Kidney epithelial cell (primary cell): ENCODE measurements at regions not wholly inside any gene's neighbourhood (a gene's known extent, or its start where the extent isn't known, plus 50 kb on each side); places are given as distances from the start of the nearest gene placed in this dataset.

ENCODE experiments used
- DNase-seq: peaks from one replicate; pipeline ENCODE4 v3.0.0-alpha.2; 2010; ENCODE audit warnings: low read depth
- H3K27me3 ChIP-seq: 2 replicates; pipeline ENCODE4 v1.6.0; 2011; ENCODE audit warnings: low read length; ENCODE audit not compliant: control insufficient read depth, insufficient read depth
- H3K36me3 ChIP-seq: 2 replicates; pipeline ENCODE4 v1.5.1; 2011; ENCODE audit warnings: low read length; ENCODE audit not compliant: control insufficient read depth, insufficient read depth
- H3K4me3 ChIP-seq: 2 replicates; pipeline ENCODE4 v1.5.1; 2011; ENCODE audit warnings: low read depth, mild to moderate bottlenecking, control low read depth, low read length
- TF ChIP-seq, protein P1 (sequence below): IDR thresholded peaks from 2 replicates; pipeline ENCODE4 v1.5.1; 2011; ENCODE audit warnings: mild to moderate bottlenecking, moderate library complexity, low read length, control low read depth, inconsistent platforms; ENCODE audit not compliant: insufficient read depth, poor library complexity, severe bottlenecking

DNA sequence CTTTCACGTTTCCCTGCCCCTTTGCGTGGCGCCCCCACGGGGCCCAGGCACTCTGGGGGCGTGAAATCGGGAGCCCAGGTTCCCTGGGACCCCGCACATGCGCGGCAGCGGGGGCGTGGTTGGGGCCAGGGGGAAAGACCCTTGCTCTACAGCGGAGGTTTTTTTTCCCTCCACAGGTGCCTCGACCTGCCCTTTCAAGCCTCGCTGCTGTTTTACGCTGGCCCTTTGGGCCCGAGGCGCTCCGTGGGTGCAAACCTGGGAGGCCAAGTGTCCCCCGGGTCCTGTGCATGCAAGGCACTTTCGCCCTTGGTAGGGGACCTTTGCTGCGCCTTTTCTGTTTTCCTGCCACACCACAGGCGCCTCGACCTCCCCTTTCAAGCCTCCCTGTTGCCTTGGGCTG, 329.8 kb downstream of the ALG10 start:
- Histone ChIP-seq H3K36me3 (no peaks in the 10 kb centered on the region), H3K27me3 (no peaks in the 10 kb centered on the region), H3K4me3 (no peak overlapping the region)
- TF ChIP-seq, protein P1, sequence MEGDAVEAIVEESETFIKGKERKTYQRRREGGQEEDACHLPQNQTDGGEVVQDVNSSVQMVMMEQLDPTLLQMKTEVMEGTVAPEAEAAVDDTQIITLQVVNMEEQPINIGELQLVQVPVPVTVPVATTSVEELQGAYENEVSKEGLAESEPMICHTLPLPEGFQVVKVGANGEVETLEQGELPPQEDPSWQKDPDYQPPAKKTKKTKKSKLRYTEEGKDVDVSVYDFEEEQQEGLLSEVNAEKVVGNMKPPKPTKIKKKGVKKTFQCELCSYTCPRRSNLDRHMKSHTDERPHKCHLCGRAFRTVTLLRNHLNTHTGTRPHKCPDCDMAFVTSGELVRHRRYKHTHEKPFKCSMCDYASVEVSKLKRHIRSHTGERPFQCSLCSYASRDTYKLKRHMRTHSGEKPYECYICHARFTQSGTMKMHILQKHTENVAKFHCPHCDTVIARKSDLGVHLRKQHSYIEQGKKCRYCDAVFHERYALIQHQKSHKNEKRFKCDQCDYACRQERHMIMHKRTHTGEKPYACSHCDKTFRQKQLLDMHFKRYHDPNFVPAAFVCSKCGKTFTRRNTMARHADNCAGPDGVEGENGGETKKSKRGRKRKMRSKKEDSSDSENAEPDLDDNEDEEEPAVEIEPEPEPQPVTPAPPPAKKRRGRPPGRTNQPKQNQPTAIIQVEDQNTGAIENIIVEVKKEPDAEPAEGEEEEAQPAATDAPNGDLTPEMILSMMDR: no peak
- DNase-seq: no peak

- Histone ChIP-seq H3K36me3 (no peaks in the 10 kb centered on the region), H3K4me3 (no peak overlapping the region), H3K27me3 (no peaks in the 10 kb centered on the region)
- TF ChIP-seq, protein P1: no peak
- DNase-seq: no peak
Measured at GRCh38 chr12:34354239-34355200, 332.2 kb downstream of the ALG10 start.

GRCh38 chr12:34356233-34356987, 334.1 kb downstream of the ALG10 start:
- DNase-seq: no peak
- no peaks in the 10 kb centered on the region for H3K36me3 ChIP-seq
- TF ChIP-seq, protein P1: no peak
- H3K27me3 ChIP-seq: no peaks in the 10 kb centered on the region
- H3K4me3 ChIP-seq: no peak overlapping the region

DNA sequence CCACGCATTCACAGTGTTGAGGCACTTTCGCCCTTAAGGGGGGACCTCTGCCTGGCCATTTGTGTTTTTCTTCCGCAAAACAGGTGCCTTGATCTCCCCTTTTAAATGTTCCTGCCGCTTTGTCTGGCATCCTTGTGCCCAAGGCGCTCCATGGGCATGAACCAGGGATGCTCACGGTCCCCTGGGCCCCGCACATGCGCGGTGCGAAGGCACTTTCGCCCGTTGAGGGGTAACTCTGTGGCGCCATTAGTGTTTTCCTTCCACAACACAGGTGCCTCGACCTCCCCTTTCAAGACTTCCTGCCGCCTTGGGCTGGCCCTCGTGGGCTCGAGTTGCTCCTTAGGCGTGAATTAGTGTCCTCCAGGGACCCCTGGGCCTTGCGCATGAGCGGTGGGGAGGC, 335.5 kb downstream of the ALG10 start:
- no peaks in the 10 kb centered on the region for H3K36me3 ChIP-seq
- TF ChIP-seq, protein P1: no peak
- H3K4me3 ChIP-seq: no peak overlapping the region
- no peak for DNase-seq
- H3K27me3 ChIP-seq: no peaks in the 10 kb centered on the region

DNA sequence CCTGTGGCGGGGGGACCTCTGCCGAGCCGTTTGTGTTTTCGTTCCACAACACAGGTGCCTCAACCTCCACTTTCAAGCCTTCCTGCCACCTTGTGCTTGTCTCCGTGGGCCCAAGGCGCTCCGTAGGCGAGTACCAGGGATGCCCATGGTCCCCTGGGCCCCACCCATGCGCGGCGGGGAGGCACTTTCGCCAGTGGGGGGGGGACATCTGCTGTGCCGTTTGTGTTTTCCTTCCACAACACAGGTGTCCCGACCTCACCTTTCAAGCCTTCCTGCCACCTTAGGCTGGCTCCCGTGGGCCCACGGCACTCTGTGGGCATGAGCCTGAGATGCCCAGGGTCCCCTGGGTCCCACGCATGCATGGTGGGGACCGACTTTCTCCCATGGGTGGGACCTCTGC, 335.9 kb downstream of the ALG10 start:
- Histone ChIP-seq H3K36me3 (no peaks in the 10 kb centered on the region), H3K27me3 (no peaks in the 10 kb centered on the region), H3K4me3 (no peak overlapping the region)
- TF ChIP-seq, protein P1: no peak
- no peak for DNase-seq
